Caki2 (cell line): ENCODE measurements at regions not wholly inside any gene's neighbourhood (a gene's known extent, or its start where the extent isn't known, plus 50 kb on each side); places are given as distances from the start of the nearest gene placed in this dataset.

Experiments
- DNase-seq: peaks from one replicate; pipeline ENCODE4 v3.0.0-alpha.2; 2015; ENCODE audit warnings: low read depth
- in situ Hi-C: cut with HindIII; loops from 2 replicates; pipeline ENCODE4 v1.10.0; 2016; ENCODE audit warnings: low sequenced_read_pairs, low pct_unique_long_range_greater_than_20kb, mixed read lengths

GRCh38 chr13:47110141-47110540 lies 213.3 kb upstream of the HTR2A start:
- DNase-seq: no peak
- in situ Hi-C loops: no loop called here

- in situ Hi-C loops: no loop called here
- no peak for DNase-seq
These were observed 212.2 kb upstream of the HTR2A start for GRCh38 chr13:47109028-47109427.

- DNase-seq: no peak
- in situ Hi-C loops: no loop called here
These were observed 203.5 kb upstream of the HTR2A start for GRCh38 chr13:47100214-47100853.

- DNase-seq: no peak
- in situ Hi-C loops: no loop called here
These were observed 198.0 kb upstream of the HTR2A start for GRCh38 chr13:47094734-47095434.

GRCh38 chr13:47092202-47092601 lies 195.3 kb upstream of the HTR2A start:
- DNase-seq: no peak
- in situ Hi-C loops: no loop called here

- no peak for DNase-seq
- in situ Hi-C loops: no loop called here
These were observed 191.0 kb upstream of the HTR2A start for GRCh38 chr13:47087841-47088240.

GRCh38 chr13:47087241-47087640 lies 190.4 kb upstream of the HTR2A start:
- in situ Hi-C loops: no loop called here

GRCh38 chr13:47085346-47085745 lies 188.5 kb upstream of the HTR2A start:
- DNase-seq: no peak
- in situ Hi-C loops: no loop called here

More at GRCh38 chr13:47087241-47087640, 190.4 kb upstream of the HTR2A start:
- DNase-seq: no peak

GRCh38 chr13:47081850-47082249 lies 185.0 kb upstream of the HTR2A start:
- in situ Hi-C loops: no loop called here
- DNase-seq: no peak

GRCh38 chr13:47081246-47081645 lies 184.4 kb upstream of the HTR2A start:
- no peak for DNase-seq
- in situ Hi-C loops: no loop called here

- DNase-seq: no peak
- in situ Hi-C loops: no loop called here
These were observed 183.8 kb upstream of the HTR2A start for GRCh38 chr13:47080621-47081020.

GRCh38 chr13:47076500-47076899 lies 179.6 kb upstream of the HTR2A start:
- no peak for DNase-seq
- in situ Hi-C loops: no loop called here

- no peak for DNase-seq
- in situ Hi-C loops: no loop called here
These were observed 172.3 kb upstream of the HTR2A start for GRCh38 chr13:47069133-47069532.

GRCh38 chr13:47067306-47067705 lies 170.5 kb upstream of the HTR2A start:
- in situ Hi-C loops: no loop called here

GRCh38 chr13:47066226-47066625 lies 169.4 kb upstream of the HTR2A start:
- in situ Hi-C loops: no loop called here
- DNase-seq: no peak

More at GRCh38 chr13:47067306-47067705, 170.5 kb upstream of the HTR2A start:
- no peak for DNase-seq

- in situ Hi-C loops: no loop called here
- no peak for DNase-seq
These were observed 167.5 kb upstream of the HTR2A start for GRCh38 chr13:47064381-47064780.

- in situ Hi-C loops: no loop called here
- DNase-seq: no peak
These were observed 152.6 kb upstream of the HTR2A start for GRCh38 chr13:47049276-47049989.

GRCh38 chr13:47046706-47047105 lies 149.9 kb upstream of the HTR2A start:
- in situ Hi-C loops: no loop called here

GRCh38 chr13:47044842-47045241 lies 148.0 kb upstream of the HTR2A start:
- in situ Hi-C loops: no loop called here
- no peak for DNase-seq

More at GRCh38 chr13:47046706-47047105, 149.9 kb upstream of the HTR2A start:
- DNase-seq: no peak
